Bone marrow (tissue), 2 donors: ENCODE measurements at regions not wholly inside any gene's neighbourhood (a gene's known extent, or its start where the extent isn't known, plus 50 kb on each side); places are given as distances from the start of the nearest gene placed in this dataset.
"Not testable (repeated sequence)": the region's sequence is repeated elsewhere in the genome, so short reads cannot be mapped to it uniquely, and the experiment has no call there.

Experiments
- DNase-seq, 2 donors: peaks; one replicate each; lab custom pipeline; 2025; lab: John Stamatoyannopoulos, UW

DNA sequence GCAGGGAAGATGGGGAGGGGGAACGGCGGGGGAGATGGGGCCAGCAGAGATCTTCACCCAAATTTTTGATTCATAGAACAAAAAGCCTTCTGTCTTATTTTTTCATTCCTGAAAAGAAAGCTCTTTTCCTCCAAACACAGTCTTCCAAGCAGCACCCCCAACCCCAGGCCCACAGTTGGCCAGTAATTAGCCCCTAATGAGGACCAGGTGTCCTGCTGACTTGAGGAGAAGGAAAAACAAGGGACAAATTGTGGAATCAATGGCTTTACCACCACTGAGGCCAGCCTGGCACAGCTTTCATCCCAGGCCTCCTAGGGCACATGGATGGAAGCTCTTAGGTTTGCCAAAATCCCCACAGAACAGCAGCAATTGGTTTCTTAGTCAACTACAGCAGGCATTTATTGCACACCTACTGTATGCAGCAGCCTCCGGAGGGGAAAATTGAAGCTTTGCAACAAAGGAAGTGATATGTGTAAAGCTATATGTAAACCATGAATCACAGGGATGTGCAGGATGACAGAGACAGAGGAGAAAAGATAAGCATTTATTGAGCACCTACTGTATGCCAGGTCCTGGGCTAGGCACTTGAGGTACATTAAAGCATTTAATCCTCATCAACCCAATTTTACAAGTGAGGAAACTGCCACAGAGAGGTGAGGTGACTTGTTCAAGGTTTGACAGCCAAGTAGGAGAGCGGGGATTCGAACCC, 199.5 kb downstream of the TBC1D2B start:
- DNase-seq = no peak

DNA sequence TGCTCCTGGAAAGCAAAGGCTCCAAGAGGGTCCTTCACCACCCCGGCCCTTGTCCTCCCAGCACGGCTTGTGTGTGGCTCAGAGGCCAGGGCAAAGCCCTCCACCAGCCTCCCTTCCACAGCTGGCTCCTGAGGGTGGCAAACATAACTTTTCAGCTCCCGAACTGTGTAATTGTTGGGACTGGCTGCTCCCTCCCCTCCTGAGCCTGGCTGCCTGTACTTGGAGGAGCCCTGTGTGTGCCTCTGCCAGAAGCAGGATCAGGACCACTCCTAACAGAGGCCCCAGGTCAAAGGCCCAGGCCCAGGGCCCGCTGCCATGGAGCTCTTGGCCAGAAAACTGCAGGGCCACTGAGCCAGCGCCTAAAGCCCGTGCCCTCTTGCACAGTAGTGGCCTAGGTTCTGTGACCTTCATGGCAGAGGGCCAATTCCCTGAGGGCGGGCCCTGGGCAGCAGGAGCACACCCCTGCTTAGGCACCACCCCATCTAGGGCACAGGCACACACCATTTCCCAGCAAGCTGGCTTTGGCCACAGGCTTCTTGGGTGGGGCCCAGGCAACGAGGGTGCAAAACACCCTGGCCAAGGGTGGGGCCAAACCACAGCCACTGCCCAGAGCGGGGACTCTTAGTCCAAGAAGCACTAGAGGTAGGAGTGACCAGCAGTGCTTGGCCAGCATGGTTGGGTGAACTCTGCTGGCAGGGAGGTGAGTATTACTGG, 201.2 kb downstream of the TBC1D2B start:
- DNase-seq = not testable (repeated sequence)

DNA sequence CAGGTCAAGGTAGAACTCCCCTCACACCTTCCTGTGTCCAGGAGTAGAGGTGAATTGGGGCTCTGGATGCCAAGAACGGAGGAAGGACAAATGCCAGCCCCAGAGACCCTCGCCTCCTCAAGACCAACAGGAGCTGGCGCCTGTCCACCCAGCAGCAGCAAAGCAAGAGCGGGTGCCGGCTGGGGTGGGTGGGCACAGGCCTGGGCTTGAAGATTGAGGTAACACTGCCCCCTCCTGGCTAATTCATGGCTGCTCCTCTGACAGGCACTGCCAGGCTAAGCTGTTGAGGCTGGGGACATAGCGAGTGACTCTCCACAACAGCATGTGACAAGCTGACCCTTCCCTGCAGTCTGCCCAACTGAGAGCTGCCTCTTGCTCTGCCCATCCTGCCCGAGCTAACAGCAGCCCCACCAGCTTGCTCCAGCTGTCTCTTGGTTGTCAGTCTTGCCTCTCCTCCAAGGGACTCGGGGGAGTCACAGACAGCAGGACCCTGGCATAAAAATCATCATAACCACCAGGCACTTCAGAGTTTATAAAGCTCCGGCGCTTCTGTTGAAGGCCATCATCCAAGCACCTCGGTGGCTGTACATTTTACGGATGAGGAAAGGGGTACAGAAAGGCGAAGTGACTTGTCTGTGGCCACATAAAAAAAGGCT, 202.3 kb downstream of the TBC1D2B start:
- DNase-seq = peak in 1 of 2 donors; percentile 30

DNA sequence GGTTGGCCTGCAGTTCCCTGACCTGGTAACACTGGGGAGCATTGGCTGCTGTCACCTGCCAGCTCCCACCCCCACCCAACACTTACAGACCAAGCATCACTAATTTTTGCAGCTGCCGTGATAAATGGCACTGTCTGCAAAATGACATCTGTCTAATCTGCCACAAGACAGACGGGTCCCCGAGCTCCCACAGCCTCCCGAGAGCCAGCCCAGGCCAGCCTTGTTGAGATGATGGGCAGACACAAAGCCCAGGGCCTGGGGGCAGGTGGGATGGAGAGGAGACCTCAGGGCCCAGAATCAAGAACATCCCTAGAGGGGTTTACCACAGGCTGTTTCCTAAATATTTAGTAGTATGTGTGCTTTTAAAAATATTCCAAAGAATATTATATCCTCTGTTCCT, 203.4 kb downstream of the TBC1D2B start:
- no peak for DNase-seq

DNA sequence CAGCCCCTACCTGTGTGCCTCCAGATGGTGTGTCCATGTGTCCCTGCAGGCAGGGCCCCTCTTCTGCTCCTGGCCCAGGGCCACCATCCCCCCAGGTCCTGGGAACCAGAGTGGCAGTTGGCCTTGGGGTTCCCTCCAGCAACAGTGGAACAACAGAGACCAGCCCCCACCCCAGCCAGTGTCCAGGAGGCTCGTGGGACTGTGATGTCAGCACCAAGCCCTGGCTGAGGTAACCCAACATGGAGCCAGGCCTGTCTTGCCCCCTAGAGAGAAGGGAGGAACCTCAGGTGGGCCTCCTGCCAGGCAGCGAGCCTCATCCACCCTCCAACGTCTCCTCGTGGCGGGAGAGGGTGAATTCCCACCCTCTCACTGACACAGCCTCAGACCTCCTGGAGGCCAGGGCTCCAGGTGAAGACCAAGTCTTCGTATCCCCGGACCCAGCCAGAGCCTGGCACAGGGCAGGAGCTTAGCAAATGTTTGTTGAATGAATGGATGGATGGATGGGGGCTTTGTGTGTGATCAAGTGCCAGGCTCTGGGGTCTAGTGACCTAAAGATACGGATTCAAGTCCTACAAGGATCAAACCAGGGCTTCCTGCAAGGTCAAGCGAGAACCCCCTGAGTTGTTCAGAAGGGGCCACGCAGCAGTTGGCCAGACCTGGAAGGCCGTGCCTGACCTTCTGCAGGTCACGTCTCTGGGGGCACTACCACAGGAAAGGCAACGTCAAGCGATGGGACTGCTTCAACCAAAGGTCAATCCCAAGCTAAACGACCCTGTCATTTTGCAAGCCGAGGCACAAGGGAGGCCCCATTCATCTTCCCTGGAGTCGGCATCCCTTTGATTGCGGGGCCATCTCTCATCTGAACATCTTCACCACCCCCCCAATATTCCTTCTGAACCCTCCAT, 204.7 kb downstream of the TBC1D2B start:
- not testable (repeated sequence) for DNase-seq

DNA sequence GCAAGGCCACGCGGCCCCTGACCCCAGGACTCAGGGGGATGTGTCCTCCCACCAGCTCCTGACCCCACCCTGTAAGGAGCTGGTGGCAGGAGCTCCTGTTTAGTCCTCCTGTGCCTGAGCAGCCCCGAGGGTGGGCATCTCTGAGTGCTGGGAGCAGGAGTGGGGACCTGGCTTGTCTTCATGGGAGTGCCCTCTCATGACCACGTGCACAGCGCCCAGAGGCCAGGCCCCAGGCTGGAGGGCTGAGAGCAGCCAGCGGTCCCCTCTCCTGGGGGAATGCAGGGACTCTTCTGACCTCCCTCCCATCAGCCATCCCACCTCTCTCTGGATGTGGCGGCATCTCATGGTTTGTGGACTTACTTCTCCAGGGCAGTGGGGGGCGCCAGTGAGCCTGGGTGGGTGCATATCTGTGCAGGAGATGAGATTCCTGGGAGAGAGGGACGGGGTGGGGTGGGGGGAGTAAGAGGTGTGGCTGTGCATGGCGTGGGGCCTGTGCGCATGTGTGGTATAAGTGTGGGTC, 205.6 kb downstream of the TBC1D2B start:
- DNase-seq = no peak

DNA sequence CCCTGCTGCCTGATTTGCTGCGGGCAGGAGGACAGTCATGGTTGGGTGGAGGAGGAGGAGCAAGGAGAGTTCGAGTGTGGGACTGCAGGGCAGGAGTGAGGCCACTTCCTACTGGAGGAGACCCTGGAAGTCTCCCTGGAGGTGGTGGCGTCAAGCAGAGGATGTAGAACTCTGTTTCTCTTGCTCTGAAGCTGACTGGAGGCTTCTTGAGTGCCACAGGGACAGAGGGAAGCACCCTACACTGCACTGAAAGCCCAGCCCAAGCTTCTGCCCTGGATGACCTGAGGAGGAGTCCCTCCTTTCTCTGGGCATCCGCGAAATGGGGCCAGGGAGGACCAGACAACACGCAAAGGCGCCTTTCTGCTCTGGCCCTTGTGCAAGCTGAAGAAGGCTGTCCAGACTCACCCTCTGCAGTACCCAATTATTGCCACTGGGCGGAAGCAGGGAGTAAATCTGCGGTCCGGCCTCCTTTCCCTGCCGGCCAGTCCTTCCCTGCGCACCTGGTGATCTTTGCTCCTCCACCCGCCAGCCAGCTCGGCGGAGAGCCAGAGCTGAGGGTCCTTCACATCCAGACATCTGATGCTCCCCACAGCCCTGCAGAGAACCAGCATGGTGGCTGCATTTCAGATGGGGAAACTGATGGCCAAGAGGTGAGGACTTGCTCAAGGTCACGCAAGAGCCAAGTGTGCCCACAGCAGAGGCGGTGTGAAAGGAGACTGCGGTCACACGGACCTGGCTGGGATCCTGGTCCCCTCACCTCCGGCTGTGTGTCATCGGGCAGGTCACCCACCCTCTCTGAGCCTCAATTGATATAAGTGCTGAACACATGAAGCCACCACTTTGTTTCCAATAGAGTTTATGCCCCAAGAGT, 207.1 kb downstream of the TBC1D2B start:
- no peak for DNase-seq

DNA sequence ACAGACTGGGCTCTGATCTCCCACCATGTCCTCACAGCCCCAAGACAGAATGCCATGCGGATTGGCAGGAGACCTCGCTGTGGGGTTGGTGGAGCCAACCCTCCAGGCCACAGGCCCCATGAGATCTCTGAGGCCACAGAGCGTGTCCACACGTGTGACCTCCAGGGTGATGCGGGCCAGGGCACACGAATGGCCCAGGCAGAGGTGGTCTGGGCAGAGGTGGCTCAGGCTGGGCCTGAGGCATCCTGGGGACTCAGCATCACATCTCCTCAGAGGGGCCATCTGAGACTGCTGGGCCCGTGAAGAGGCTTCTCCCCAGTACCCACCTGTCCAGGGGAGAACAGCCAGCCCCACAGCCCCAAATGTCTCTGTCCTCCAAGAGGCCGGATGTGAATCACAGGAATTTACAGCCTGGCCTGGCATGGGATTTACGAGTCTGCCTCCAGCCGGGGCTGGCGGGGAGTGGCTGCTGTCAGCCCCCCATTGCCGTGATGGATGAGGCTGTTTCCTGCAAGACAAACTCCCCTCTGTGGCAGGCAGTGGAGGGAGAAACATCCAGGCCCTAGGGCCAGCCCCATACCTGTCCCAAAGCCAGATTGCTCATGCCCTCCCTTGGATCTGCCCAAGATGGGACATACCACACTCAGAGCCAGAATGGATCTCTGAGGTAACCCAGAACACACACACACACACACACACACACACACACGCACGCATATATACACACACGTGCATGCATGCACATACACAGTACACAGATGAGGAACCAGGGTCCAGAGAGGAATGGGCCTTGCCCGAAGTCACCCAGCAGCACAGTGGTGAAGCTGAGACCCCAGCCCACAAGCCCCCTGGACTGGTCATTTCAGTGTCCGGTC, 208.3 kb downstream of the TBC1D2B start:
- no peak for DNase-seq

DNA sequence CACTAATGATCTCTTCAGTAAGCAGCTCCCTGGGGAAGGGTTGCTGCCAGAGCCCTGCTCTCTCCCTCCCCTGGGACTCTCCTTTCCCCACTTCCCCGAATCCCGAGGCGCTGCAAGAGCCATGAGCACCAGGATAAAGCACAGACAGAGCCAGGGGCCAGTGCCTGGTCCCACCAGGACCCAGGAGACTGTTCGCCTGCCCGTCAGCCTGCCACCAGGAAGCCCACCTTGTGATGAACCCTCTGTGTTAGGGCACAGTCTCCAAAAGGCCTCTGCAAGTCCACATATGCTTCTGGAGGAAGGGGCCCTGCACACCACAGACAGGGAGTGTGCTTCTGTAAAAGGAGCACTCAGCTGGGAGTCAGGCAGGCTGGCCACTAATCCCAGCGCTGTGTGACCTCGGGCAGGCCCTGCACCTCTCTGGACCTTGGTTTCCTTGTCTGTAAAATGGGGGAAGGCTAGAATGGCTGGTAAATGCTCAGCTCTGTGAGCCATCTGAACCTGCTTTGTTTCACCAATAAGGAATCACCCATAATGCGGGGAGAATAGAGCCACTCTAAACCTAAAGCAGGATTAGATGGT, 209.4 kb downstream of the TBC1D2B start:
- not testable (repeated sequence) for DNase-seq

DNA sequence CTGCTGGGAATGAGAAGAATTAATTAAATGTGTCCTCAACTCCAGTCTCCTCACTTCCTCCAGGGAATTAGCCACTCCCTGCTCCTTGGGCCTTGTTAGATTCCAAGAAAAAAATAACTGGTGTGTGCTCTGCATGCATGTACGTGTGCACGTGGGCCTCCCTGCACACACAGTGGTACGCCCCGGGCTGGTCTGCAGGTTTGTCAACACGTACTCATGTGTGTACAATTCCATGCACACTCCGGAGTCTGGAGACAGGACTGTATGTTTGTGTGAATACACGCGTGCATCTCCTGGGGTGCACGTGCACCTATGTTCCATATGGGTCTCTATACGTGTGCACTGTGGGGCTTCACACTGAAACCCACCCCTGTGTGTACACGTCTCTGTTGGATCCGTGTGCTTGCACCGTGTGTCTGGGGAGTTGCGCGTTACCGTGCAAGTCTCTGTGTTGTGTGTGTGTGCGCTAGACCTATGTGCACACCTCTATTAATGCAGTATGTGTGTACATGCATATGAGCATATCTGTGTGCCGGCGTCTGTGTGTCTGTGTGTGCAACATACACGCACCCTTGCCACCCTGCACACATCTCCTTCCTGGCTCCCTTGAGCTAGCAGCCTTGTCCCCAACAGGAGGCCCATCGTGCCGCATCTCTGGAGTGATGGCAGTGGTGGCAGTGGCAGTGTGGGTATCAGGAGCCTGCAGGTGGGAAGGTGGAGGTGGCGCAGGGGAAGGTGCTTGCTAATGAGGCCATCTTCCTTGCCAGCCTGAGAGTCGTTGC, 210.1 kb downstream of the TBC1D2B start:
- no peak for DNase-seq

DNA sequence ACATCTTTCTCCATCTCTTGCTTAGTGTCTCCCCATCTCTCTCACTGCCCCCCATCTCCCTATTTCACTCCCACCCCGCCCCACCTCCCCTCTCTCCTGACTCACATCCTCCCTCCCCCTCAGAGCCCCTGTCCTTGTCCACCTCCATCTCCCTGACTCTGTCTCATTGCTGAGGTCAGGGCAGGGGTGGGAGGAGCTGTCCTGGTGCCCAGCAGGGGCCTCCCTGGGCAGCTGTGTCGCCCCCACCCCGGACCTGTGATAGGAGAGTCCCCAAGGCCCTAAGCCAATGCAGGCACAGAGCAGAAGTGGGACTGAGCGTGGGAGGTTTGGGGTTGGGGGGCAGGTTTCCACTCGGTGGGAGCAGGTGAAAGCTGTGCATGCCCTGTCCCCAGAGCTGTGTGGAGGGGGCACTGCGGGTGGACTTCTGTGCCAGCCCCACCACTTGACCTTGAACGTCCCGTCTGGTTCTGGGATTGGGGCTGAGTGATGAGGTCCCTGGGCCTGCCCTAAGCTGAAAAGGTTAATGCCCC, 210.8 kb downstream of the TBC1D2B start:
- DNase-seq = no peak

DNA sequence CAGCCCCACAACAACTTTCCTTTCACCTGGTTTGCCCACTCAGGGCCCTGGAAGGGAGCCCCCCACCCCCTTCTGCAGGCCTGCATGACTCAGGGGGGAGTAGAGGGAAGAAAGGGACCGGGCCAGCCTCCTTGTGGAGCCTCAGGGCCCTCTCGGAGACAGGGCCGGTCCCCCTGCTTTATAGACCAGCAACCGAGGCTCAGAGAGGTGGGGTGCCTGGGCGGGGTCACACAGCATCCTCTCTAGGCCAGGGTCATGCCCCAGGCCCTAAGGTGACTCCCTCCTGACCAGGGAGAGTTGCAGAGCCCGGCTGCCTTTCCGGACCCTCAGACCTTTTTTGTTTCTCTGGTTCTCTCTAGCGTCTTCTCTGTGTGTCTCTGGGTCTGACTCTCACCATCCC, 211.3 kb downstream of the TBC1D2B start:
- DNase-seq = no peak

DNA sequence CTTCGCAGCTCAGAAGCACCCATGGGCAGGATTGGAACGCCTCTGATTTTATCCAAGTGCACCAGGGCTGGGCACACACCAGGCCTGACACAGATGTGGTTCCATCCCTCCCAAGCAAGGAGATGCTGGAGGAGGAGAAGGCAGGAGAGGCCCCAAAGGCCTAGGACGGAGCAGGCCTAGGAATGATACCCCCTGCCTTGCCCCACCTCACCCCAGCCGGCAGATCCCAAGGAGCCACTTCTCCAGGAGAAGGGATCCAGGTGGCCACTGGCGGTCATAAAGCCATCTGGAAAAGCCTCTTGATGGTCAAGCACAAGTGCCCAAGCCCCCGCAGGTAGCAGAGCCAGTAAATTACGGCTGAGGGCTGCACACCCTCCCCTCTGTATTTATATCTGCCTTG, 211.8 kb downstream of the TBC1D2B start:
- no peak for DNase-seq

DNA sequence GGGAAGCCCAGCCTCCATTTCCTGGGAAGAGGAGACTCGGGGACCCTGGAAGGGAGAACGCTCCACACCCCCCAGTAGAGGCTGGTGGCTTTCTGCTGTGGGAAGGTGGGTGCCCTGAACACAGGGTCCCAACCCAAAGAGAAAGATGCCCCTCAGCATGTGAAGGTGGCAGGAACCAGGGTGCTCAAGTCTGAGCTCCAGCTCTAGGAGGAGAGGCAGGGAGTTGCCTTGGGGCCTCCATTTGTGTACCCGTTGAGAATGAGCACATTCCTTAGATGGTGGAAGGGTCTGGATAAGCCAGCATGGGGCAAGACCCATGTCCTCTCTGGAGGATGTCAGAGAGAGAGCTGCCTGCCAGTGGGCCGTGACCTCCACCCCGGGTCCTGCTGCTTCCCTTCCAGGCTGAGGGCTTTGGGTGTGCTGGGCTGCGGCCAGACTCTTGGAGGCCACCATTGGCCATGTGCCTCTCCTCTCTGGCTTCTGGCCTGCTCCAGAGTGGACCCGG, 212.4 kb downstream of the TBC1D2B start:
- no peak for DNase-seq

DNA sequence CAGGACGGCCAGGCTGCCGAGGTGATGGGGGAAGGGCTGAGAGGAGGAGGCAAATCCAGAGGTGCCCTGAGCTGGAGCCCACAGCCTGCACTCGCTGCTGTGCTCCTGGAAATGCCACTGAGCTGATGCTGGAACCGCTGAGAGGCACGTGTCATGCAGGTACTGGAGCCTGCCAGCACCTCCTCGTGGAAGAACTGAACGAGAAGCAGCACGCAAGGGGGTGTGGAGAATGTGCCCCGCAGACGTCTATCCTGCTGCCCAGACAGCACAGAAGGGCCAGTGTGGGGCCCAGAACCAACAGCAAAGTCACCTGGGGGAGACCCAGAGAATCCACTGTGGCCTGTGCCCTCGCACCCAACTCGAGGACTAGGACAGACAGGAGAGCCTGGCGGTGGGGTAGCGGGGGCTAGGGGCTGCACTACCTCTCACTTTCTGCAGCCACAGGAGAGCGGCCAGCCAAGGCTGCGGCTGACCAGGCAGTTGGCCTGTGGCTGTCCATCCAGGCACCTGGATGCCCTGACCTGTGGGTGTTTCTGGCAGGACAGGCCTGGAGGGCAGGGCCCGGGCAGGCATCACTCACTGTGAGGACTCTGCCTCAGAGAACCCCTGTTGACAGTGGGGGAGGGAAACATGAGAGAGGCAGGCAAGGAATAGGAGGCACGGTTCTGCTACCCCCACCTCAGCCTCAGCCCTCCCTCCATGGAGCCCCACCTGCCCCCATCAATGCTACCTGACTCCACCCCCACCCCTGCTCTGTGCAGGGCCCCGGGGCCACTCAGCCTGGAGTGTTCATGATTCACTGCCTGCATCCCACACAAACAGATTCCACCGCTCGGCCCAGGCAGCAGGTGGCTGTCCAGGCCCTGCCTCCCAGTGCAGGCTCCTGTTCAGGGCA, 213.1 kb downstream of the TBC1D2B start:
- DNase-seq = no peak

DNA sequence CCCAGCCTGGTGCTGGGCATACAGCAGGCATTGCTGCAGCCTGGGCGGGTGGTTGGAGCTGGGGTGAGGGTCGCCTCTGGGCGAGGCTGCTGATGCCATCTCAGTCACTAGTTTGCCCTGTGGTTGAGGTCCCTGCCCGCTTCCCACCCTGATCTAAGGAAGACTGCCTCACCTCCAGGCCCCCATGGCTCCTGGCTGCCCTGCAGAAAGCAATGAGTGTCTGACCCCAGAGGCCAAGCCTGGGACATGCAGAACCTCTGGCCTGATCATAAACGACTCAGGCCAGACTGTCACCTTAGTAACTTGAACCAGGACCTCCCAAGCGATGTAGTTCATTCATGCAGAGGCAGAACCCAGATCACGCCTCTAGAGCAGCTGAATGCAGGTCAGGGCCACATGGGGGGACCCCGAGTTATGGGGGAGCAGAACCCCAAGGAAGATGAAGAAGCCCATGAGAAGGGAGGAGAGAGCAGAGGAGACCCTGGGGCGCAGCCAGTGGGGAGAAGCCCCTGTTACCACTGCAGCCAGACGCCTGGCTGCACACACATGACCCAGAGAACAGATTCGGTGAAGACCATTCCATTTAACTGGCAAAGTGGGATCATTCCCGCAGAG, 213.9 kb downstream of the TBC1D2B start:
- DNase-seq = no peak

DNA sequence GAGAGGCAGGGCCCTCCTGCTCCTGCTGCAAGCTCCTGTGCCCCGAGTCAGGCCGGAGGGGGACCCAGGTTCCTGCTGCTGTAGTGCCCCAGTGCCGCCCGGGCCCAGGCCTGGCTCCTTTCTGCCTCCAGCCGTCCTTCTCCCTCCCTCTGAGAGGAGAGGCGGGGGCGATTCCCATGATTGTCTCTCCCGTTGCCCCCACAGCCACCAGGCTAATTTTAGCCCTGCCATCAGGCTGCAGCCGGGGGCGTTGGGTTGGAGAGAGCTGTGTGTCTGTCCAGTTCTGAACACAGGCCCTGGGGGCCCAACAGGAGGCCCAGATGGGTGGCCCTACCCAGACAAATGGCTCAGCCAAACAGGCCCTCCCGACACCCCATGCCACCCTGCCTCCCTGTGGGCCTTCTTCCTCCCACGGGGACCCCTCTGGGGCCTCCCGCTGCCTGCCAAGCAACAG, 214.8 kb downstream of the TBC1D2B start:
- no peak for DNase-seq
